ENCODE measurements at regions not wholly inside any gene's neighbourhood (a gene's known extent, or its start where the extent isn't known, plus 50 kb on each side); places are given as distances from the start of the nearest gene placed in this dataset.

DNA sequence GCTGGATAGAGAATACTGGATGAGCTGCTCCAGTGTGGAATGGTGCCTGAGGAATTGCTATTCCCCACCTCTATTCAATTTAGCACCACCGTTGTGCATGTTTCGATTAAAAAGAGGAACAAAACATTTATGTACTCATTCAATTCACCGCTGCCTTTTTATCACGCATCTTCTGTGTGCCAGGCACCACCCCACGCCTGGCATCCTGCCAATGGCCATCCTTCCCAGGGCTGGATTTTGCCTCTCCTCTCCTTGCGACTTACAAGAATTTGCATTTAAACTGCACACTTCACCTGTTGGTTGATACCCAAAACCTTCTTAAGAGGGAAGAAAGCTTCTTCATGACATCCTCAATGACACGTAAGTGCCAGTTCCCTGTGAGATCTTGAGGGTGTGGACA lies 110.2 kb upstream of the DPP6 start:
- Histone ChIP-seq H3K9me3 (ENCODE audit: low read length) (no peaks in the 10 kb centered on the region), H3K79me2 (ENCODE audit: insufficient read depth, low read length) (no peaks in the 10 kb centered on the region), H4K20me1 (ENCODE audit: insufficient read depth, low read length) (no peaks in the 10 kb centered on the region), H3K4me1 (ENCODE audit: insufficient read depth, low read length) (no peaks in the 10 kb centered on the region), H2AFZ (ENCODE audit: low read length) (no peak overlapping the region), H3K27ac (ENCODE audit: extremely low read length, insufficient read depth, low read length) (no peak overlapping the region), H3K9ac (ENCODE audit: insufficient read depth, low read depth, low read length) (no peak overlapping the region), H3K4me2 (ENCODE audit: low read depth, low read length) (no peak overlapping the region), H3K4me3 (replicated peaks in 1 of 3; ENCODE audit: insufficient read depth in 1 of 3, low read depth in 2 of 3, low read length in 3 of 3) (no peak overlapping the region), H3K36me3 (replicated peaks in 1 of 2; ENCODE audit: control insufficient read depth in 1 of 2, insufficient read depth in 2 of 2, low read length in 2 of 2) (no peaks in the 10 kb centered on the region), H3K27me3 (ENCODE audit: control insufficient read depth in 1 of 2, insufficient read depth in 2 of 2, low read length in 2 of 2) (peaks cover 0 to 35% of the 10 kb centered on the region in 2 experiments; a peak in 3 of 5 replicates)
- no peak for ATAC-seq
- in situ Hi-C loops (cut with HindIII; ENCODE audit: extremely low pct_ligation_motif_present, low pct_unique_long_range_greater_than_20kb) (no loop called here), intact Hi-C loops (cut with micrococcal nuclease; ENCODE audit: unreplicated experiment) (no loop called here)
- BruUV-seq (replicated peaks): no TSS peak
- ChIA-PET CTCF (ENCODE audit: low intra/inter-chr PET ratio, low total read pairs) (no interaction called here), POLR2A (no interaction called here)
- WGBS (ENCODE audit: low lambda C conversion rate): 27% methylated on average over 7 of the region's 7 CpGs
- no peak for FAIRE-seq
- TF ChIP-seq ETV6 (CRISPR knock-in tag; conservative IDR thresholded peaks at IDR 0.05) (no peak), RFXANK (CRISPR knock-in tag; IDR thresholded peaks at IDR 0.05) (no peak), ZNF670 (CRISPR knock-in tag; IDR thresholded peaks at IDR 0.05; ENCODE audit: borderline replicate concordance) (no peak), DPF2 (CRISPR knock-in tag; IDR thresholded peaks at IDR 0.05; ENCODE audit: borderline replicate concordance, low read depth) (no peak), LCORL (IDR thresholded peaks at IDR 0.05) (peak; percentile 55; the same call in 1 of the 2 replicates), LCORL (CRISPR knock-in tag; IDR thresholded peaks at IDR 0.05) (no peak), KLF6 (CRISPR knock-in tag; IDR thresholded peaks at IDR 0.05) (no peak), NFE2 (CRISPR knock-in tag; IDR thresholded peaks at IDR 0.05) (no peak), ZNF234 (CRISPR knock-in tag; conservative IDR thresholded peaks at IDR 0.05) (no peak)
- DNase-seq (ENCODE audit: low spot score): no peak

DNA sequence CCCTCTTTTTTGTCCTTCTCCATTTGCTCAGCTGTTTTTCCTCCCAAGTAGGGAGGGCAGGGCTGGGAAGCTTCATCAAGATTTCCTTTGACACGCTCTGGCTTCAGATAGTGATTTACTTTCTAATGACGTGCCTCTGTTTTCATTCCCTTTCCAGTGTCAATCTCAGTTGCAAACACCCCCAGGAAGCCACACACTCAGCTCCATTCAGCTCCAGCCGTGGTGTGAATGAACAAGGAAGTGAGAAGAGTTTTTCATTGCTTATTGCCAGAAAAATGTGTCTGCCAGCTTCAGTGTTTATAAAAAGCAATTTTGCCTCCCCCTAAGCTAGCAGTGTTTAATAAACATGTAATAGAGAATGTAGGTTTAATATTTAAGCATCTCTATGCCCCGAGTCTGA lies 108.7 kb upstream of the DPP6 start:
- H3K27ac ChIP-seq (ENCODE audit: extremely low read length, insufficient read depth, low read length): no peak overlapping the region
- H2AFZ ChIP-seq (ENCODE audit: low read length): no peak overlapping the region
- peaks cover 0 to 26% of the 10 kb centered on the region in 2 experiments; a peak in 3 of 5 replicates for H3K27me3 ChIP-seq (ENCODE audit: control insufficient read depth in 1 of 2, insufficient read depth in 2 of 2, low read length in 2 of 2)
- WGBS (ENCODE audit: low lambda C conversion rate): 0% methylated on average over 4 of the region's 4 CpGs
- H3K9ac ChIP-seq (ENCODE audit: insufficient read depth, low read depth, low read length): no peak overlapping the region
- H4K20me1 ChIP-seq (ENCODE audit: insufficient read depth, low read length): no peaks in the 10 kb centered on the region
- H3K4me1 ChIP-seq (ENCODE audit: insufficient read depth, low read length): no peaks in the 10 kb centered on the region
- ChIA-PET CTCF (ENCODE audit: low intra/inter-chr PET ratio, low total read pairs) (no interaction called here), POLR2A (no interaction called here)
- ATAC-seq: no peak
- no peak overlapping the region for H3K4me3 ChIP-seq (replicated peaks in 1 of 3; ENCODE audit: insufficient read depth in 1 of 3, low read depth in 2 of 3, low read length in 3 of 3)
- H3K79me2 ChIP-seq (ENCODE audit: insufficient read depth, low read length): no peaks in the 10 kb centered on the region
- intact Hi-C loops (cut with micrococcal nuclease; ENCODE audit: unreplicated experiment): no loop called here
- no peak for DNase-seq (ENCODE audit: low spot score)
- TF ChIP-seq, protein P1, sequence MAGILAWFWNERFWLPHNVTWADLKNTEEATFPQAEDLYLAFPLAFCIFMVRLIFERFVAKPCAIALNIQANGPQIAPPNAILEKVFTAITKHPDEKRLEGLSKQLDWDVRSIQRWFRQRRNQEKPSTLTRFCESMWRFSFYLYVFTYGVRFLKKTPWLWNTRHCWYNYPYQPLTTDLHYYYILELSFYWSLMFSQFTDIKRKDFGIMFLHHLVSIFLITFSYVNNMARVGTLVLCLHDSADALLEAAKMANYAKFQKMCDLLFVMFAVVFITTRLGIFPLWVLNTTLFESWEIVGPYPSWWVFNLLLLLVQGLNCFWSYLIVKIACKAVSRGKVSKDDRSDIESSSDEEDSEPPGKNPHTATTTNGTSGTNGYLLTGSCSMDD (CRISPR knock-in tag; IDR thresholded peaks at IDR 0.05): no peak
- H3K4me2 ChIP-seq (ENCODE audit: low read depth, low read length): no peak overlapping the region
- no peaks in the 10 kb centered on the region for H3K36me3 ChIP-seq (replicated peaks in 1 of 2; ENCODE audit: control insufficient read depth in 1 of 2, insufficient read depth in 2 of 2, low read length in 2 of 2)
- no peaks in the 10 kb centered on the region for H3K9me3 ChIP-seq (ENCODE audit: low read length)
- no peak for FAIRE-seq
- no TSS peak for BruUV-seq (replicated peaks)
- in situ Hi-C loops (cut with HindIII; ENCODE audit: extremely low pct_ligation_motif_present, low pct_unique_long_range_greater_than_20kb): no loop called here
